Liver (tissue), 7 donors: ENCODE measurements at regions not wholly inside any gene's neighbourhood (a gene's known extent, or its start where the extent isn't known, plus 50 kb on each side); places are given as distances from the start of the nearest gene placed in this dataset.

Experiments used
- DNase-seq: peaks from one replicate; pipeline ENCODE4 v3.0.0-alpha.2; 2017; ENCODE audit warnings: low spot score
- H3K27ac ChIP-seq, 2 donors: one replicate each; pipeline ENCODE4 v1.7.0; 2013; ENCODE audit warnings: inconsistent platforms in 2 of 2, low read length in 2 of 2, control low read depth in 1 of 2, low read depth in 1 of 2, mild to moderate bottlenecking in 1 of 2
- H3K27me3 ChIP-seq, 4 donors: one replicate each; pipeline versions ENCODE4 v1.6.1 to v1.7.0; 2013; ENCODE audit warnings: low read length in 3 of 4, inconsistent platforms in 1 of 4, mild to moderate bottlenecking in 1 of 4, moderate library complexity in 1 of 4; ENCODE audit not compliant: control insufficient read depth in 4 of 4, insufficient read depth in 4 of 4
- H3K36me3 ChIP-seq, 4 donors: one replicate each; pipeline versions ENCODE4 v1.6.1 to v1.7.0; 2013; ENCODE audit warnings: low read length in 3 of 4, mild to moderate bottlenecking in 3 of 4, low read depth in 1 of 4, moderate library complexity in 1 of 4; ENCODE audit not compliant: control insufficient read depth in 4 of 4, insufficient read depth in 3 of 4
- H3K4me1 ChIP-seq, 4 donors: one replicate each; pipeline versions ENCODE4 v1.6.1 to v1.7.0; 2013; ENCODE audit warnings: low read length in 3 of 4, mild to moderate bottlenecking in 3 of 4, moderate library complexity in 1 of 4; ENCODE audit not compliant: control insufficient read depth in 4 of 4, insufficient read depth in 4 of 4
- H3K4me3 ChIP-seq, 3 donors: one replicate each; pipeline versions ENCODE4 v1.6.1 to v1.7.0; 2013; ENCODE audit warnings: low read length in 3 of 3, control low read depth in 1 of 3, low read depth in 1 of 3, mild to moderate bottlenecking in 1 of 3
- H3K9ac ChIP-seq, 2 donors: one replicate each; pipeline ENCODE4 v1.7.0; 2013; ENCODE audit warnings: low read length in 2 of 2, mild to moderate bottlenecking in 2 of 2, moderate library complexity in 2 of 2, control low read depth in 1 of 2, low read depth in 1 of 2
- H3K9me3 ChIP-seq, 4 donors: one replicate each; pipeline versions ENCODE4 v1.6.1 to v1.7.0; 2013; ENCODE audit warnings: low read length in 3 of 4; ENCODE audit not compliant: control insufficient read depth in 4 of 4
- ATF3 ChIP-seq: IDR thresholded peaks from 2 replicates; pipeline ENCODE4 v1.6.1; 2016; ENCODE audit warnings: antibody characterized with exemption
- EGR1 ChIP-seq, 2 donors: IDR thresholded peaks; 2 replicates each; pipeline ENCODE4 v1.6.1; 2016 to 2018; ENCODE audit warnings: antibody characterized with exemption in 2 of 2, low read depth in 2 of 2
- FOXA1 ChIP-seq: IDR thresholded peaks from 2 replicates; pipeline ENCODE4 v1.6.1; 2016; ENCODE audit warnings: antibody characterized with exemption
- FOXA2 ChIP-seq: IDR thresholded peaks from 2 replicates; pipeline ENCODE4 v1.6.1; 2016; ENCODE audit warnings: antibody characterized with exemption
- GABPA ChIP-seq, 2 donors: IDR thresholded peaks in 1 of 2; conservative IDR thresholded peaks in 1 of 2; 2 replicates each; pipeline ENCODE4 v1.6.1; 2016; ENCODE audit warnings: antibody characterized with exemption in 2 of 2, mild to moderate bottlenecking in 1 of 2, moderate library complexity in 1 of 2
- HNF4A ChIP-seq, 2 donors: conservative IDR thresholded peaks; 2 replicates each; pipeline ENCODE4 v1.6.1; 2016; ENCODE audit warnings: antibody characterized with exemption in 2 of 2, mild to moderate bottlenecking in 2 of 2
- JUND ChIP-seq, 2 donors: IDR thresholded peaks; 2 replicates each; pipeline ENCODE4 v1.6.1; 2016; ENCODE audit warnings: antibody characterized with exemption in 2 of 2
- MAX ChIP-seq: IDR thresholded peaks from 2 replicates; pipeline ENCODE4 v1.6.1; 2016; ENCODE audit warnings: antibody characterized with exemption
- NR2F2 ChIP-seq: IDR thresholded peaks from 2 replicates; pipeline ENCODE4 v1.6.1; 2016; ENCODE audit warnings: antibody characterized with exemption
- REST ChIP-seq: IDR thresholded peaks from 2 replicates; pipeline ENCODE4 v1.6.1; 2016; ENCODE audit warnings: antibody characterized with exemption, mild to moderate bottlenecking
- RXRA ChIP-seq, 2 donors: IDR thresholded peaks; 2 replicates each; pipeline ENCODE4 v1.6.1; 2017 to 2018; ENCODE audit warnings: antibody characterized with exemption in 2 of 2, mild to moderate bottlenecking in 1 of 2
- SP1 ChIP-seq: IDR thresholded peaks from 2 replicates; pipeline ENCODE4 v1.6.1; 2018; ENCODE audit warnings: antibody characterized with exemption, mild to moderate bottlenecking
- YY1 ChIP-seq: IDR thresholded peaks from 2 replicates; pipeline ENCODE4 v1.6.1; 2016; ENCODE audit warnings: antibody characterized with exemption, mild to moderate bottlenecking
- ZBTB33 ChIP-seq: IDR thresholded peaks from 2 replicates; pipeline ENCODE4 v1.6.1; 2016; ENCODE audit warnings: antibody characterized with exemption
- WGBS: extraction: QIAGEN DNeasy Blood & Tissue Kit; methylation state at CpG from one replicate; pipeline ENCODE4 v1.1.7; 2013; 5-methylcytosine and 5-hydroxymethylcytosine counted together
- donor health status: healthy.
- donor health status: healthy.
- donor health status: healthy.
- donor health status: healthy.

GRCh38 chr4:28523681-28524190 is 1663.1 kb downstream of the STIM2 start:
- DNase-seq: no peak
- Histone ChIP-seq H3K27ac (no peak overlapping the region), H3K36me3 (no peaks in the 10 kb centered on the region), H3K27me3 (no peaks in the 10 kb centered on the region), H3K4me1 (no peaks in the 10 kb centered on the region), H3K9me3 (no peaks in the 10 kb centered on the region), H3K9ac (no peak overlapping the region), H3K4me3 (no peak overlapping the region)
- TF ChIP-seq GABPA (IDR thresholded peaks at IDR 0.05 in 1 of 2, conservative IDR thresholded peaks at IDR 0.05 in 1 of 2) (no peak), REST (no peak), SP1 (no peak), ATF3 (no peak), FOXA1 (no peak), RXRA (IDR thresholded peaks at IDR 0.05) (no peak), YY1 (no peak)
- 80% methylated on average over 3 of the region's 3 CpGs for WGBS

- no peak overlapping the region for H3K4me3 ChIP-seq
- DNase-seq: no peak
These were observed 1675.5 kb downstream of the STIM2 start for GRCh38 chr4:28536124-28536523.

More at GRCh38 chr4:28536124-28536523, 1675.5 kb downstream of the STIM2 start:
- peaks cover 0 to 5% (median 0%) of the 10 kb centered on the region in 4 donors for H3K27me3 ChIP-seq
- no peaks in the 10 kb centered on the region for H3K4me1 ChIP-seq
- no peak overlapping the region for H3K9ac ChIP-seq
- TF ChIP-seq HNF4A (conservative IDR thresholded peaks at IDR 0.05) (no peak), JUND (IDR thresholded peaks at IDR 0.05) (no peak), MAX (no peak), EGR1 (IDR thresholded peaks at IDR 0.05; ENCODE audit: low read depth in 2 of 2) (no peak), NR2F2 (no peak), ZBTB33 (no peak), FOXA2 (no peak), GABPA (IDR thresholded peaks at IDR 0.05 in 1 of 2, conservative IDR thresholded peaks at IDR 0.05 in 1 of 2) (no peak), ATF3 (no peak)
- 72% methylated on average over 2 of the region's 2 CpGs for WGBS
- no peaks in the 10 kb centered on the region for H3K9me3 ChIP-seq
- H3K36me3 ChIP-seq: no peaks in the 10 kb centered on the region
- H3K27ac ChIP-seq: no peak overlapping the region
